Gastroesophageal sphincter (tissue), 4 donors: ENCODE measurements at regions not wholly inside any gene's neighbourhood (a gene's known extent, or its start where the extent isn't known, plus 50 kb on each side); places are given as distances from the start of the nearest gene placed in this dataset.
"Not testable (repeated sequence)": the region's sequence is repeated elsewhere in the genome, so short reads cannot be mapped to it uniquely, and the experiment has no call there.

Experiments
- ATAC-seq: fragments of 150-250 bp; one replicate; pipeline ENCODE4 v1.9.1; 2016; ENCODE audit warnings: mild to moderate bottlenecking, moderate library complexity
- H3K27ac ChIP-seq, 4 donors: fragments of 200-600 bp; sonication (generic) in 3 of 4; 1 replicate in 3 of 4; 2 replicates in 1 of 4; pipeline ENCODE4 v1.5.1; 2016 to 2019
- H3K27me3 ChIP-seq: fragments of 200-600 bp; sonication (generic); one replicate; pipeline ENCODE4 v1.5.1; 2019
- H3K36me3 ChIP-seq, 2 donors: fragments of 200-600 bp; sonication (generic); one replicate each; pipeline ENCODE4 v1.5.1; 2019; ENCODE audit warnings: control low read depth in 1 of 2
- H3K4me1 ChIP-seq, 3 donors: fragments of 200-600 bp; sonication (generic); 1 replicate in 2 of 3; 2 replicates in 1 of 3; pipeline ENCODE4 v1.5.1; 2016 to 2019; ENCODE audit warnings: control low read depth in 2 of 3
- H3K4me3 ChIP-seq, 2 donors: fragments of 200-600 bp; sonication (generic); one replicate each; pipeline ENCODE4 v1.5.1; 2019; ENCODE audit warnings: mild to moderate bottlenecking in 1 of 2, moderate library complexity in 1 of 2
- H3K9me3 ChIP-seq, 3 donors: fragments of 200-600 bp; sonication (generic); one replicate each; pipeline ENCODE4 v1.5.1; 2017 to 2019; ENCODE audit warnings: control low read depth in 2 of 3
- CTCF ChIP-seq, 4 experiments: fragments of 200-600 bp in 2 of 4; fragments of 450-650 bp in 2 of 4; sonication (generic) in 1 of 4; IDR thresholded peaks; one replicate each; pipeline ENCODE4 v1.5.1; 2017 to 2019; ENCODE audit warnings: antibody characterized with exemption in 4 of 4, mild to moderate bottlenecking in 2 of 4, moderate library complexity in 2 of 4
- EP300 ChIP-seq: sonication (generic); formaldehyde crosslinking; IDR thresholded peaks from one replicate; pipeline ENCODE4 v1.6.1; 2017; ENCODE audit warnings: antibody characterized with exemption, mild to moderate bottlenecking
- POLR2A ChIP-seq, 2 donors: fragments of 450-650 bp; IDR thresholded peaks; one replicate each; pipeline ENCODE4 v1.6.1; 2017; ENCODE audit warnings: antibody characterized with exemption in 2 of 2, mild to moderate bottlenecking in 2 of 2, moderate library complexity in 1 of 2
- POLR2AphosphoS5 ChIP-seq: sonication (generic); formaldehyde crosslinking; IDR thresholded peaks from one replicate; pipeline ENCODE4 v1.6.1; 2017; ENCODE audit warnings: antibody characterized with exemption
- WGBS, 2 donors: methylation state at CpG; one replicate each; pipeline ENCODE4 v1.1.5; 2018; ENCODE audit warnings: low coverage in 1 of 2; 5-methylcytosine and 5-hydroxymethylcytosine counted together

- WGBS, 2 donors: 50 to 60% methylated on average over 6 to 7 of the region's 7 CpGs
- Histone ChIP-seq H3K36me3 (no peaks in the 10 kb centered on the region), H3K27ac (no peak overlapping the region), H3K4me3 (no peak overlapping the region), H3K4me1 (no peaks in the 10 kb centered on the region), H3K27me3 (no peaks in the 10 kb centered on the region), H3K9me3 (no peaks in the 10 kb centered on the region)
- TF ChIP-seq EP300 (no peak), POLR2AphosphoS5 (no peak), POLR2A (IDR thresholded peaks at IDR 0.05) (no peak), CTCF (IDR thresholded peaks at IDR 0.05) (no peak)
- ATAC-seq: no peak
Observed at GRCh38 chr13:54394085-54394700, 1365.6 kb downstream of the OLFM4 start.

- Histone ChIP-seq H3K36me3 (no peaks in the 10 kb centered on the region), H3K4me1 (no peaks in the 10 kb centered on the region), H3K4me3 (no peak overlapping the region), H3K9me3 (no peaks in the 10 kb centered on the region), H3K27me3 (no peaks in the 10 kb centered on the region), H3K27ac (no peak overlapping the region)
- WGBS, 2 donors: 75 to 83% methylated on average over 6 of the region's 6 CpGs
- ATAC-seq: no peak
- TF ChIP-seq EP300: no peak
- no peak for TF ChIP-seq POLR2AphosphoS5
Observed at GRCh38 chr13:54394908-54395307, 1366.3 kb downstream of the OLFM4 start.

- 54 to 78% methylated on average over 1 of the region's 1 CpG for WGBS, 2 donors
- Histone ChIP-seq H3K27ac (no peak overlapping the region), H3K4me1 (no peaks in the 10 kb centered on the region), H3K9me3 (peaks cover 0 to 6% (median 0%) of the 10 kb centered on the region in 3 donors), H3K4me3 (no peak overlapping the region), H3K36me3 (no peaks in the 10 kb centered on the region), H3K27me3 (no peaks in the 10 kb centered on the region)
- TF ChIP-seq POLR2A (IDR thresholded peaks at IDR 0.05): no peak
- TF ChIP-seq POLR2AphosphoS5: no peak
- TF ChIP-seq CTCF (IDR thresholded peaks at IDR 0.05): no peak
- no peak for ATAC-seq
Observed at GRCh38 chr13:54402495-54402894, 1373.9 kb downstream of the OLFM4 start.

DNA sequence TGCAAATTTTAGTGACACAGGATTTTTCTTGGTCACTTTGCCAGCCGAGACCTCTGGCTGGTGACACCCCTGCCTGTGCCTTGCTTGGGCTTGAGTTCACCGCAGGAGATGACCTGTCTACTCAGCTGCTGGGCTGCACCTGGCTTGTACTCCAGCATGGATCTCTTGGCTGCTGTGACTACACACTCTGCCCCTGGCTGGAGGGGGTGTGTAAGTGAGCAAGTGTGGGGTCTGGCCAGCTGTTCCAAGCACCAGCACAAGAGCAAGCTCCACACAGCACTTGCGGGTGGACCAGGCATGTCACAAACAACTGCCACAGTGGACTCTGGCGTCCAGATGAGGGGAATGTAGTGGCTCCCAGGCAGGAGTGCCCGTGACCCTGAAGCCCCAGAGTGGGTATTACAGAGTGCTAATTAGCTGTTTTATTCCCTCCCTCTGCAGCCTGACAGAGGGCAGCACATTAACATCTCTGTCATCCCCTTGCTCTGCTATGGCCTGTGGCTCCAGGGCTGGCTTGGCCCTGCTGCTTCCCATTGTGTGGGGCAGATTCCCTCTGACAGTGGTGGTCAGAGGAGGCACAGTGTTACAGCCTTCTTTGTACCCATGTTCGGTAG, 1387.2 kb downstream of the OLFM4 start:
- ATAC-seq: no peak
- TF ChIP-seq CTCF (IDR thresholded peaks at IDR 0.05): no peak
- Histone ChIP-seq H3K9me3 (no peaks in the 10 kb centered on the region), H3K27ac (no peak overlapping the region), H3K4me3 (no peak overlapping the region), H3K27me3 (no peaks in the 10 kb centered on the region), H3K36me3 (no peaks in the 10 kb centered on the region), H3K4me1 (no peaks in the 10 kb centered on the region)
- WGBS, 2 donors: 83 to 90% methylated on average over 1 to 2 of the region's 6 CpGs

- ATAC-seq, H3K4me3 ChIP-seq, H3K4me1 ChIP-seq, H3K9me3 ChIP-seq, H3K27me3 ChIP-seq, H3K27ac ChIP-seq, H3K36me3 ChIP-seq: not testable (repeated sequence)
- 77 to 100% methylated on average over 6 to 11 of the region's 15 CpGs for WGBS, 2 donors
Observed at GRCh38 chr13:54422946-54423345, 1394.3 kb downstream of the OLFM4 start.

DNA sequence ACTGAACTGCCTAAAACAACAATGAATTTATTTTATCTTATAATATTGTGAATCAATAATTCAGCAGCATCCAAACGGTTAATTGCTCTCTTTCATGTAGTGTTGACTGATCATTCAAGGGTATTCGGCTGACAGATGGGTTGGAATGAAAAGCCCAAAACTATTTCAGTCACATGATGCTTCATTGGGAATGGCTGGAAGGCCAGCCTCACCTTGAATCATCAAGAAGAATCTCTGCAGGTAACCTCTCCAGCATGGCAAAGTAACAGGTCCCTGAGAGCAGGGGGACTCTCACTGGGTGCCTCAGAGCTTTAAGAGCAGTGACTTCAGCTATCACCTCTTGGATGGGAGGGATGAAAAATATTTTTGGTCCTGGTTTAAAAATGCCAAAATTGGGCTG, 1395.7 kb downstream of the OLFM4 start:
- Histone ChIP-seq H3K4me1 (no peaks in the 10 kb centered on the region), H3K36me3 (no peaks in the 10 kb centered on the region), H3K4me3 (no peak overlapping the region), H3K9me3 (no peaks in the 10 kb centered on the region), H3K27me3 (no peaks in the 10 kb centered on the region), H3K27ac (no peak overlapping the region)
- WGBS, 2 donors: 60% methylated on average over 2 of the region's 2 CpGs
- no peak for ATAC-seq
- no peak for TF ChIP-seq POLR2AphosphoS5
- no peak for TF ChIP-seq EP300
- TF ChIP-seq CTCF (IDR thresholded peaks at IDR 0.05): no peak
- no peak for TF ChIP-seq POLR2A (IDR thresholded peaks at IDR 0.05)
